ENCODE measurements at regions not wholly inside any gene's neighbourhood (a gene's known extent, or its start where the extent isn't known, plus 50 kb on each side); places are given as distances from the start of the nearest gene placed in this dataset.
A peak's percentile ranks its signal among the peaks of the same experiment; 100 is the strongest.

DNA sequence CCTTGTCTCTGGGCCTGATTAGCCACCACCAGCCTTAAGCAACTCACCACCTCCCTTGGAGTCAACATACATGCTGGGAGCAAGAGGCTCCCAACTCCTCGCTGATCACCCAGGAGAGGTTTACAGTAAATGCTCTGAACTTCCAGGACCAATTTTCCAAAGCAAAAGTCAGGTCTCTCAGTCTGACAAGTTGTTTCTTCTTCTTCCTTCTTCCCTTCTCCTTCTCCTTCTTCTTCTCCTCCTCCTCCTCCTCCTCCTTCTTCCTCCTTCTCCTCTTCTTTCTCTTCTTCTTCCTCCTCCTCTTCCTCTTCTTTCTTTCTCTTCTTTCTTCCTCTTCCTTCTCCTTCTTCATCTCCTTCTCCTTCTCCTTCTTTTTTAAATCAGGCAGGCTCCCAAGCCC is 148.2 kb downstream of the NECTIN1 start:
- H2AFZ ChIP-seq (ENCODE audit: insufficient read depth, low read depth, low read length, poor library complexity, severe bottlenecking), result no peak overlapping the region
- no peak overlapping the region for H3K4me3 Mint-ChIP-seq
- H3K36me3 ChIP-seq (replicated peaks in 1 of 2; ENCODE audit: control insufficient read depth in 1 of 2, insufficient read depth in 2 of 2, low read length in 2 of 2), result no peaks in the 10 kb centered on the region
- peaks cover 43 to 50% of the 10 kb centered on the region in 2 donors for H3K4me1 ChIP-seq (ENCODE audit: control insufficient read depth in 1 of 2, insufficient read depth in 2 of 2, low read length in 2 of 2)
- H3K4me1 Mint-ChIP-seq, result peaks cover 42% of the 10 kb centered on the region
- H3K4me2 ChIP-seq (replicated peaks; ENCODE audit: extremely low read depth, low read length, poor library complexity, severe bottlenecking), result no peak overlapping the region
- H3K27me3 Mint-ChIP-seq (ENCODE audit: low read depth in 3 of 3), result peaks cover 5 to 14% (median 12%) of the 10 kb centered on the region in 3 donors
- H3K27ac Mint-ChIP-seq, result peak overlapping the region in 1 of 7 donors; percentile 24
- peak overlapping the region in 1 of 2 donors; percentile 8 for H3K27ac ChIP-seq (ENCODE audit: low read depth in 1 of 2, low read length in 2 of 2)
- peaks cover 0 to 3% of the 10 kb centered on the region in 2 donors for H3K9me3 ChIP-seq (replicated peaks in 1 of 2; ENCODE audit: control insufficient read depth in 1 of 2, insufficient read depth in 1 of 2, low read length in 2 of 2)
- intact Hi-C loops (cut with micrococcal nuclease), result no loop called here
- no peak for TF ChIP-seq CTCF (IDR thresholded peaks at IDR 0.05)
- H4K20me1 ChIP-seq (ENCODE audit: insufficient read depth, low read length), result no peaks in the 10 kb centered on the region
- DNase-seq, result no peak
- H3K79me2 ChIP-seq (ENCODE audit: insufficient read depth, low read length), result no peaks in the 10 kb centered on the region
- peaks cover 3 to 11% (median 6%) of the 10 kb centered on the region in 7 donors for H3K9me3 Mint-ChIP-seq
- 100% methylated on average over 1 of the region's 1 CpG for WGBS (ENCODE audit: insufficient coverage)
- no peak overlapping the region for H3K4me3 ChIP-seq (replicated peaks in 1 of 3; ENCODE audit: low read depth in 2 of 3, low read length in 3 of 3)
- H3K9ac ChIP-seq (ENCODE audit: insufficient read depth, low read length, poor library complexity, severe bottlenecking), result no peak overlapping the region
- H3K27me3 ChIP-seq (ENCODE audit: control insufficient read depth in 2 of 2, insufficient read depth in 2 of 2, low read length in 2 of 2), result peaks cover 0 to 10% of the 10 kb centered on the region in 2 donors
- no peaks in the 10 kb centered on the region for H3K36me3 Mint-ChIP-seq

DNA sequence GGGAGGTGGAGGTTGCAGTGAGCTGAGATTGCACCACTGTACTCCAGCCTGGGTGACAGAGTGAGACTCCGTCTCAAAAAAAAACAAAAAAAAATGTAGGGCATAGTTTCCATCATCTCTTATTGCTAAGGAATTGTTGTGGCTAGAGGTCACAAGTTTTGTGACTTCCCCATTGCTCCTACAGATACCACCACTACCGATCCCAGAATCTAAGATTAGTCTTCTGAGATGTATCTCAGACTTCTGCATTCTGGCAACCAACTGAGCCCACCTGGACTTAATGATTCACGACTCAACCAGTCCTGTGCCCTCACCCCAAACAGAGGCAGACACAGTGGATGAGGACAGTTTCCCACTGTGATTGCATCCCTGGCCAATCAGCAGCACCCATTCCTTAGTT is 148.9 kb downstream of the NECTIN1 start:
- no peak overlapping the region for H3K9ac ChIP-seq (ENCODE audit: insufficient read depth, low read length, poor library complexity, severe bottlenecking)
- H3K9me3 Mint-ChIP-seq, result peaks cover 3 to 11% (median 6%) of the 10 kb centered on the region in 7 donors
- peaks cover 4 to 9% (median 7%) of the 10 kb centered on the region in 3 donors for H3K27me3 Mint-ChIP-seq (ENCODE audit: low read depth in 3 of 3)

More for the DNA sequence above, 148.9 kb downstream of the NECTIN1 start:
- H3K4me1 ChIP-seq (ENCODE audit: control insufficient read depth in 1 of 2, insufficient read depth in 2 of 2, low read length in 2 of 2), result peaks cover 42 to 51% of the 10 kb centered on the region in 2 donors
- intact Hi-C loops (cut with micrococcal nuclease), result no loop called here
- no peaks in the 10 kb centered on the region for H3K36me3 ChIP-seq (replicated peaks in 1 of 2; ENCODE audit: control insufficient read depth in 1 of 2, insufficient read depth in 2 of 2, low read length in 2 of 2)
- H3K27ac ChIP-seq (ENCODE audit: low read depth in 1 of 2, low read length in 2 of 2), result no peak overlapping the region
- no peaks in the 10 kb centered on the region for H4K20me1 ChIP-seq (ENCODE audit: insufficient read depth, low read length)
- no peak overlapping the region for H3K4me2 ChIP-seq (replicated peaks; ENCODE audit: extremely low read depth, low read length, poor library complexity, severe bottlenecking)
- Mint-ChIP-seq H3K4me1 (peaks cover 46% of the 10 kb centered on the region), H3K27ac (peak overlapping the region in 1 of 7 donors; percentile 7), H3K36me3 (peaks cover 0 to under 1% of the 10 kb centered on the region in 2 donors), H3K4me3 (no peak overlapping the region)
- DNase-seq, result no peak
- TF ChIP-seq CTCF (IDR thresholded peaks at IDR 0.05), result no peak
- peaks cover 0 to 3% of the 10 kb centered on the region in 2 donors for H3K9me3 ChIP-seq (replicated peaks in 1 of 2; ENCODE audit: control insufficient read depth in 1 of 2, insufficient read depth in 1 of 2, low read length in 2 of 2)
- no peak overlapping the region for H2AFZ ChIP-seq (ENCODE audit: insufficient read depth, low read depth, low read length, poor library complexity, severe bottlenecking)
- peaks cover 0 to 3% of the 10 kb centered on the region in 2 donors for H3K27me3 ChIP-seq (ENCODE audit: control insufficient read depth in 2 of 2, insufficient read depth in 2 of 2, low read length in 2 of 2)
- no peak overlapping the region for H3K4me3 ChIP-seq (replicated peaks in 1 of 3; ENCODE audit: low read depth in 2 of 3, low read length in 3 of 3)
- H3K79me2 ChIP-seq (ENCODE audit: insufficient read depth, low read length), result no peaks in the 10 kb centered on the region
- 36% methylated on average over 2 of the region's 3 CpGs for WGBS (ENCODE audit: insufficient coverage)
